OCI-LY1 (cell line): ENCODE measurements at regions not wholly inside any gene's neighbourhood (a gene's known extent, or its start where the extent isn't known, plus 50 kb on each side); places are given as distances from the start of the nearest gene placed in this dataset.

ENCODE experiments used
- H2AFZ ChIP-seq: fragments of 200-600 bp; sonication (generic), shearing (Covaris generic); 2 replicates; pipeline ENCODE4 v1.6.0; 2014; ENCODE audit warnings: antibody characterized with exemption, mild to moderate bottlenecking, low read length
- H3F3A ChIP-seq: fragments of 200-600 bp; sonication (generic), shearing (Covaris generic); 2 replicates; pipeline ENCODE4 v1.6.0; 2014; ENCODE audit warnings: mild to moderate bottlenecking, antibody characterized with exemption, low read length, moderate library complexity; ENCODE audit not compliant: insufficient read depth
- H3K27ac ChIP-seq: fragments of 200-600 bp; sonication (generic); 2 replicates; pipeline ENCODE4 v1.5.1; 2014; ENCODE audit warnings: low read length, mixed run types, mild to moderate bottlenecking, low read depth; ENCODE audit not compliant: poor library complexity, severe bottlenecking
- H3K27me3 ChIP-seq: fragments of 200-600 bp; sonication (generic); 2 replicates; pipeline ENCODE4 v1.6.0; 2014; ENCODE audit warnings: antibody characterized with exemption, mild to moderate bottlenecking, low read length, moderate library complexity; ENCODE audit not compliant: insufficient read depth
- H3K36me3 ChIP-seq: fragments of 200-600 bp; sonication (generic); 2 replicates; pipeline ENCODE4 v1.6.1; 2014; ENCODE audit warnings: mild to moderate bottlenecking, antibody characterized with exemption, low read length, moderate library complexity, mixed read lengths; ENCODE audit not compliant: insufficient read depth
- H3K4me1 ChIP-seq: fragments of 200-600 bp; sonication (generic); 2 replicates; pipeline ENCODE4 v1.5.1; 2014; ENCODE audit warnings: mild to moderate bottlenecking, low read length, moderate library complexity; ENCODE audit not compliant: insufficient read depth, severe bottlenecking
- H3K4me2 ChIP-seq: fragments of 200-600 bp; sonication (generic), shearing (Covaris generic); 2 replicates; pipeline ENCODE4 v1.6.1; 2014; ENCODE audit warnings: low read length
- H3K4me3 ChIP-seq: fragments of 200-600 bp; sonication (generic); 2 replicates; pipeline ENCODE4 v1.5.1; 2014; ENCODE audit warnings: low read length, low read depth, mild to moderate bottlenecking, mixed read lengths; ENCODE audit not compliant: poor library complexity, severe bottlenecking
- H3K79me2 ChIP-seq: fragments of 200-600 bp; shearing (Covaris generic); 2 replicates; pipeline ENCODE4 v1.6.1; 2016; ENCODE audit warnings: mixed run types, low read length, mixed read lengths; ENCODE audit not compliant: insufficient read depth
- H3K9ac ChIP-seq: fragments of 200-600 bp; sonication (generic), shearing (Covaris generic); 2 replicates; pipeline ENCODE4 v1.6.1; 2014; ENCODE audit warnings: mild to moderate bottlenecking, low read length, mixed read lengths
- H3K9me2 ChIP-seq: fragments of 200-600 bp; sonication (generic), shearing (Covaris generic); 2 replicates; pipeline ENCODE4 v1.6.1; 2014; ENCODE audit warnings: low read depth, mild to moderate bottlenecking, low read length, mixed read lengths
- H3K9me3 ChIP-seq: fragments of 200-600 bp; shearing (Covaris generic); 2 replicates; pipeline ENCODE4 v1.6.1; 2014; ENCODE audit warnings: low read length, mixed read lengths
- H4K20me1 ChIP-seq: fragments of 200-600 bp; sonication (generic), shearing (Covaris generic); 2 replicates; pipeline ENCODE4 v1.6.0; 2016; ENCODE audit warnings: mild to moderate bottlenecking, low read length; ENCODE audit not compliant: insufficient read depth
- CTCF ChIP-seq: fragments of 200-600 bp; sonication (generic), shearing (Covaris generic); IDR thresholded peaks from 2 replicates; pipeline ENCODE4 v1.5.1; 2017; ENCODE audit warnings: mild to moderate bottlenecking, antibody characterized with exemption, low read length, moderate library complexity, mixed read lengths
- EZH2 ChIP-seq: fragments of 200-600 bp; sonication (generic), shearing (Covaris generic); IDR thresholded peaks from 2 replicates; pipeline ENCODE4 v1.8.0; 2017; ENCODE audit warnings: borderline replicate concordance, mixed run types, mild to moderate bottlenecking, antibody characterized with exemption, low read length, moderate library complexity, mixed read lengths

GRCh38 chr2:121085801-121086200 is 199.2 kb downstream of the TFCP2L1 start:
- H3K9ac ChIP-seq = no peak overlapping the region
- H4K20me1 ChIP-seq = no peaks in the 10 kb centered on the region
- no peaks in the 10 kb centered on the region for H3F3A ChIP-seq
- no peak overlapping the region for H3K4me3 ChIP-seq
- H3K79me2 ChIP-seq = no peaks in the 10 kb centered on the region
- H3K9me3 ChIP-seq = no peaks in the 10 kb centered on the region
- H2AFZ ChIP-seq = no peak overlapping the region
- no peaks in the 10 kb centered on the region for H3K36me3 ChIP-seq
- no peaks in the 10 kb centered on the region for H3K9me2 ChIP-seq
- TF ChIP-seq CTCF (no peak), EZH2 (no peak)
- H3K4me1 ChIP-seq = no peaks in the 10 kb centered on the region
- H3K27me3 ChIP-seq = 0 out of 2 replicates have a peak, but pooled peaks cover 4% of the 10 kb centered on the region
- no peak overlapping the region for H3K4me2 ChIP-seq
- H3K27ac ChIP-seq = no peak overlapping the region

DNA sequence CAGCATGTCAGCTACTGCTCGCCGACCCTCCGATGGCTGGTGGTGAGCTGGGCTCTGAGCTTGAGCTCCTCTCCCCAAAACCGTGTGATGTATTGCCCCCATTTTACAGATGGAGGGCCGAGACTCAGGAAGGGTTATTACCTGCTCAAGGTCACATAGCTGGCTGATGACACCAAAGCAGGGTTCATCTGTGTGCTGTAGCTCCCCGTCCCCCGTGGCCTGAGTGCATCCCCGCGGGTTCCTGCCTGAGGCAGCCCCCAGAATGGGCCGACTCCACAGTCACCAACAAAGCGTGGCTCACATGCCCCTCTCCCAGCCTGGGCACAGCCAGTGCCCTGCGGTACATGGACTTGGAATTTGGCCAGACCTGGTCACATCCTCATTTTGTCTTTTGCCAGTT is 198.6 kb downstream of the TFCP2L1 start:
- Histone ChIP-seq H3K27ac (no peak overlapping the region), H3K9me2 (no peaks in the 10 kb centered on the region), H3K9me3 (no peaks in the 10 kb centered on the region), H3K4me3 (no peak overlapping the region), H3K36me3 (no peaks in the 10 kb centered on the region), H3K9ac (no peak overlapping the region), H3K4me2 (no peak overlapping the region), H2AFZ (no peak overlapping the region), H4K20me1 (no peaks in the 10 kb centered on the region), H3K4me1 (no peaks in the 10 kb centered on the region), H3F3A (no peaks in the 10 kb centered on the region), H3K79me2 (no peaks in the 10 kb centered on the region), H3K27me3 (0 out of 2 replicates have a peak, but pooled peaks cover 4% of the 10 kb centered on the region)
- TF ChIP-seq CTCF (no peak), EZH2 (no peak)

DNA sequence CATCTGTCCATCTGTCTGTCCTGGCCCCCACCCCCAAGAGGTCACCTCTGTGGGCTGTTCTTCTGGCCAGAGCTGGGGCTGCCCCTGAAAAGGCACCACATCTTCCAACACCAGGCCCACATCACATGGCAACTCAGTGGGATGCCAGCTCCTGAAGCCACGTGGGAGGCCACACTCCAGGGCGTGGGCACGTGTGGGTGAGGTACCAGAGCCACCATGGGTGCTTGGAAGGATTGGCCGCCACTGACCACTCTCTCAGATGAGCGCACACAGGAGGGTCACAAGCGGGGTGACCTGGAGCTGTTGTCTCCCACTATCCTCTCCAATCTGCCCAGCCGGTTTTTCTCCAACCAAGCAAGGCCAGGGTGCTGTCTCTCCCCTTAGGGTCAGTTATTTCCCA is 197.9 kb downstream of the TFCP2L1 start:
- Histone ChIP-seq H3K9ac (no peak overlapping the region), H3K9me2 (no peaks in the 10 kb centered on the region), H3F3A (no peaks in the 10 kb centered on the region)

More for the DNA sequence above, 197.9 kb downstream of the TFCP2L1 start:
- Histone ChIP-seq H3K4me1 (no peaks in the 10 kb centered on the region), H3K9me3 (no peaks in the 10 kb centered on the region), H4K20me1 (no peaks in the 10 kb centered on the region), H3K4me2 (no peak overlapping the region), H3K27me3 (no peaks in the 10 kb centered on the region), H3K27ac (no peak overlapping the region), H3K36me3 (no peaks in the 10 kb centered on the region), H2AFZ (no peak overlapping the region), H3K79me2 (no peaks in the 10 kb centered on the region), H3K4me3 (no peak overlapping the region)
- TF ChIP-seq EZH2 (no peak), CTCF (no peak)
